NT2/D1 (cell line): ENCODE measurements at regions not wholly inside any gene's neighbourhood (a gene's known extent, or its start where the extent isn't known, plus 50 kb on each side); places are given as distances from the start of the nearest gene placed in this dataset.

Experiments used
- SUZ12 ChIP-seq: IDR thresholded peaks from 2 replicates; pipeline ENCODE4 v1.6.1; 2011; ENCODE audit not compliant: insufficient read length, insufficient read depth; ENCODE audit errors: extremely low read depth
- YY1 ChIP-seq: IDR thresholded peaks from 2 replicates; pipeline ENCODE4 v1.6.1; 2011; ENCODE audit not compliant: insufficient read length, insufficient read depth
- ZNF274 ChIP-seq: IDR thresholded peaks from 2 replicates; pipeline ENCODE4 v1.6.1; 2011; ENCODE audit warnings: mild to moderate bottlenecking, low read depth, low read length

DNA sequence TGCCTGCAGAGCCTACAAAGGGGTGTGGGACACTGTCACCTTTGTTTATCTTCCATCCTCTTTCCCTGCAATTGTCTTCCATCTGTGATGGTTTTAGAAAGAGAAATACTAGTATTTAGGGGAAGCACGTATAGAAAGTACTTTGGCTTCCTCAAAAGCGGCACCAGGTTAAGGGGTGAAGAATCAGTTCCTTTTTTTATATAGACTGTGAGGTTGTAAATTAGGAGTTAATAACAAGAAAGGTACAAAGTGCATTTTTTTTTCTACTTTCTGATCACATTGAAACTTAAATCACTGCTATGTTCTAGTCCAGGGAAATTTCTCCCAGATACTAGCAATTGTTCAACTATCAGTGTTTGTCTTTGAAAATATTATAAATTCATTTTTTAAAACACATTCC lies 219.3 kb downstream of the CEMIP2 start:
- TF ChIP-seq YY1 (no peak), SUZ12 (no peak), ZNF274 (no peak)
